Astrocyte of the spinal cord (primary cell): ENCODE measurements at regions not wholly inside any gene's neighbourhood (a gene's known extent, or its start where the extent isn't known, plus 50 kb on each side); places are given as distances from the start of the nearest gene placed in this dataset.

Experiments used
- DNase-seq: peaks from one replicate; pipeline ENCODE4 v3.0.0; 2011; ENCODE audit warnings: low read depth, low spot score
- H3K4me3 ChIP-seq: 2 replicates; pipeline ENCODE4 v1.5.1; 2011; ENCODE audit warnings: low read depth, mild to moderate bottlenecking, low read length, moderate library complexity
- CTCF ChIP-seq: IDR thresholded peaks from 2 replicates; pipeline ENCODE4 v1.5.1; 2012; ENCODE audit warnings: low read depth, mild to moderate bottlenecking, low read length, inconsistent platforms
- in situ Hi-C: cut with HindIII; loops from 2 replicates; pipeline ENCODE4 v1.10.0; 2017; ENCODE audit warnings: low sequenced_read_pairs

GRCh38 chr5:82854956-82855355 is 222.2 kb downstream of the TMEM167A start:
- H3K4me3 ChIP-seq: no peak overlapping the region
- in situ Hi-C loops: no loop called here
- no peak for DNase-seq
- no peak for TF ChIP-seq CTCF

GRCh38 chr5:82851471-82851870 is 225.7 kb downstream of the TMEM167A start:
- no peak for TF ChIP-seq CTCF
- H3K4me3 ChIP-seq: no peak overlapping the region
- in situ Hi-C loops: no loop called here
- no peak for DNase-seq

GRCh38 chr5:82850393-82850792 is 226.8 kb downstream of the TMEM167A start:
- no peak overlapping the region for H3K4me3 ChIP-seq
- no peak for DNase-seq
- in situ Hi-C loops: no loop called here
- no peak for TF ChIP-seq CTCF

- in situ Hi-C loops: no loop called here
- TF ChIP-seq CTCF: no peak
- H3K4me3 ChIP-seq: no peak overlapping the region
- DNase-seq: no peak
Observed at GRCh38 chr5:82849885-82850284, 227.3 kb downstream of the TMEM167A start.

GRCh38 chr5:82847562-82847961 is 229.6 kb downstream of the TMEM167A start:
- H3K4me3 ChIP-seq: no peak overlapping the region
- in situ Hi-C loops: no loop called here
- TF ChIP-seq CTCF: no peak
- DNase-seq: no peak

GRCh38 chr5:82839881-82840280 is 237.3 kb downstream of the TMEM167A start:
- TF ChIP-seq CTCF: no peak
- DNase-seq: no peak
- in situ Hi-C loops: no loop called here
- H3K4me3 ChIP-seq: no peak overlapping the region

GRCh38 chr5:82835488-82835887 is 241.7 kb downstream of the TMEM167A start:
- in situ Hi-C loops: no loop called here
- no peak for TF ChIP-seq CTCF
- no peak overlapping the region for H3K4me3 ChIP-seq
- no peak for DNase-seq
